GM12878 (cell line): ENCODE measurements at regions not wholly inside any gene's neighbourhood (a gene's known extent, or its start where the extent isn't known, plus 50 kb on each side); places are given as distances from the start of the nearest gene placed in this dataset.

ENCODE experiments used
- CHD2 ChIP-seq: IDR thresholded peaks from 2 replicates; pipeline ENCODE4 v1.6.1; 2011; ENCODE audit warnings: low read depth, low read length, improper control_type of control experiment, borderline replicate concordance
- ESRRA ChIP-seq: IDR thresholded peaks from 2 replicates; pipeline ENCODE4 v1.6.1; 2012; ENCODE audit warnings: mild to moderate bottlenecking, low read length, improper control_type of control experiment
- POLR2A ChIP-seq: IDR thresholded peaks from 2 replicates; pipeline ENCODE4 v1.6.1; 2011; ENCODE audit warnings: low read depth, mild to moderate bottlenecking, low read length

GRCh38 chr15:39397883-39398282, 183.0 kb upstream of the THBS1 start:
- TF ChIP-seq POLR2A (no peak), CHD2 (no peak), ESRRA (no peak)
